ENCODE measurements at regions not wholly inside any gene's neighbourhood (a gene's known extent, or its start where the extent isn't known, plus 50 kb on each side); places are given as distances from the start of the nearest gene placed in this dataset.
"Not testable (repeated sequence)": the region's sequence is repeated elsewhere in the genome, so short reads cannot be mapped to it uniquely, and the experiment has no call there.

DNA sequence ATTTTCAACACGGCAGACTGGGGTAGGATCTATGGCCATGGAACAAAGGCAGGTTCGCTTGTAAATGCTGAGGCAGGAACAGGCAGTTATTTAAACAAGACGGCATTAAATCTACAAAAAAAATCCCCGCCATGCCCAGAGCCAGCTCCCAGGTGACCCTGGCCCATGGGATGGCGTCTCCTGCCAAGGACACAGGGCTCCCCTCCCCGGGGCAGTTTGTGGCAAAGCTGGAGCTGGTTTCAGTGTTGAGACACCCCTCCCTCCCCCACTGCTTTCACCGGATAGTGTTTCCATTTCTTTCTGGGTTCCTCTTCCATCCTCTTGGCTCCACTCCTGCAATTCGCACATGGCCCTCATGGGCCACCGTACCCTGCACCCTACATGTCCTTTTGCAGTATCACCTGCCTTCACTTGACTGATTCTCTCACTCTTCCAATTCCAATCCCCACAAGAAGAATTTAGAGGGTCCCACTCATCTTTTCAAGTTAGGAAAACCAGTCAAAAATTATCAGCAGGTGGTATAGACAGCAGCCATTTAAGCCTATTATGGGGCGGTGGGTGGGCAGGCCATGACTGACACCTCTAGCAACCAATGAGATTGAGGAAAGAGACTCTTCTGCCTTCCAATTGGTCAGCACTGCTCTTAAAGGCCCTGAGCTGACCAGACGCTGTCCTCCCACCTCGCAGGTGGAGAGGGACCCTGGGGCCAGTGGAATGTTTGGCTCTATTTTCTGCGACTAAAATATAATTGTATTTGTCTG, 52.0 kb downstream of the OLIG1 start:
- no peak for DNase-seq (ENCODE audit: low read depth)

GRCh38 chr21:33122507-33122906, 52.6 kb downstream of the OLIG1 start:
- DNase-seq (ENCODE audit: low read depth) = no peak

GRCh38 chr21:33123374-33124123, 53.6 kb downstream of the OLIG1 start:
- DNase-seq (ENCODE audit: low read depth) = no peak

- no peak for DNase-seq (ENCODE audit: low read depth)
Observed at GRCh38 chr21:33124889-33125288, 54.9 kb downstream of the OLIG1 start.

- DNase-seq (ENCODE audit: low read depth) = no peak
Observed at GRCh38 chr21:33125680-33126375, 55.9 kb downstream of the OLIG1 start.

- DNase-seq (ENCODE audit: low read depth) = no peak
Observed at GRCh38 chr21:33126569-33126968, 56.6 kb downstream of the OLIG1 start.

DNA sequence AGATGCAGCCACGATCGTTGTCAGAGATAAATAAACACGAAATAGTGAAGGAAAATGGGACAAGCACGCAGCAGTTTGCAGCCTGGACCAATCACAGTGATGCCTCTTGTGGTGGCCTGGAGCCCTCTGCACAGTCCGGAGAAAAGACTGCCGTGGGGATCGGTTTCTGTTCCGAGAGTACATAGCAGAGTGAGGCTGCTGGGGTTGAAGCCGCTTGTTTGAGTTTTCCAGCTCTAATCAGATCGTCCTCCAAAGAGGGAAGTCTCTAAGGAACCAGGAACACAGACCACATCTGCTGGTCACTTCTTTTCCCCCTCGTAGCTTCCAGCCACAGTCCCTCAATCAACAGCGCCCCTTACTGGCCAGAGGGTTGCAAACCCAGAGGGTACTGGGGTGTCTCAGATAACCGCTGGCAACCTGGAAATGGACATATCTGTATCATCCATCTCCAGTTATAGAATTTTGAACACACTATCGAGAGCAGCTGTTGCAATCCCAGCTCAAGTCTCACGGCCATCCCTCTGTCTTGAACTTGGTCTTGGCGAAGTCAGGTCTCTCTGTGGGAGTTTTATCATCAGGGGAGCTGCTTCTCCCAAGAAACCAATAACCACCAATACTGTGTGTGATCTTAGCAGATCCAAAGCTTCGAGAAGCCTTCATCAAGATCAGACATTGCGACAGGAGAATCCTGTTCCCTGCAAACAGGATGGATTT, 57.4 kb downstream of the OLIG1 start:
- peak; percentile 49 for DNase-seq (ENCODE audit: low read depth)

- no peak for DNase-seq (ENCODE audit: low read depth)
Observed at GRCh38 chr21:33127868-33128242, 57.9 kb downstream of the OLIG1 start.

DNA sequence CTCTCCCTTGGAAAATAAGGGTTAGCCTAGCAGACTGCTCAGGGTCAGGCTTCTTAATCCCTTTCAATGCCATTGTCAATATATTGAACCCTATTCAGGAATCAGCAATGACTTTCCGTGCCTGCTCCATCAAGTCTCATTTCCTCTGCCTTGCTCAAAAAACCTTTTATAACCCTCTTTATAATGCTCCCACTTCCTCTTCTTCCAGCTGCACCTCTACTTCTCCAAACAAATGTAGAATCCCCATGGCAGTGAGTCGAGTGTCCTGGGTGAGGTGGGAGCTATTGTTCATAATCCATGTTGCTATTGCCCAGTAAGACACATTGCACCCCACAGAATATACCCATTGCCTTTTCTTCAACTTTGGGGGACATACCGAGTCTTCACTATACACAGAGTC, 58.6 kb downstream of the OLIG1 start:
- DNase-seq (ENCODE audit: low read depth) = no peak

DNA sequence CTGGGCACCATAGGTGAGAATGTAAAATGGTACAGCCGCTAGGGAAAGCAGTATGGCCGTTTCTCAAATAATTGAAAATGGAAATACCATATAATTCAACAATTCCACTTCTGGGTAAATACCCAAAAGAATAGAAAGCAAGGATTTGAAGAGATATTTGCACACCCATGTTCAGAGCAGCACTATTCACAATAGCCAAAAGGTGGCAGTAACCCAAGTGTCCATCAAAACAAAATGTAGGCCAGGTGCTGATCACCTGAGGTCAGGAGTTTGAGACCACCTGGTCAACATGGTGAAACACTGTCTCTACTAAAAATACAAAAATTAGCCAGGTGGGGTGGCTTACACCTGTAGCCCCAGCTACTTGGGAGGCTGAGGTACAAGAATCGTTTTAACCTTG, 62.1 kb downstream of the OLIG1 start:
- DNase-seq (ENCODE audit: low read depth) = no peak

DNA sequence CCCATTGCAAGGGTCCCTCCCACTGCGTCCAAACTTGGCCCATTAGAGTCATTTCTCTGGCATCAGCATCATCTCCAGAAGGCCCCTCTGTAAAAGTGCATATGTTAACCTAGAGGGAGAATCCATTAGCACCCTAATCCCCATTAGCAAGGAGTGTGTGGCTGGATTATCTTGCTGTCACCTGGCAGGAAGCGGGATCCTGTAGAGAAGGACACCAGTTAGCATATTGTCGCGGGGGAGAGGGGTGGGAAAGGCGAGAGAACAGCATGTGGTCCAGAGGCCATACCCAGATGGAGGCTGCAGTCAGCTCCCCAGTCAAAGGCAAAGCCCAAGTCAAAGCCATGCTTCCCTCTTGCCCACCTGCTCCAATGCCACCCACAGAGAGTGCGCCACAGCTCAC, 64.0 kb downstream of the OLIG1 start:
- no peak for DNase-seq (ENCODE audit: low read depth)

- no peak for DNase-seq (ENCODE audit: low read depth)
Observed at GRCh38 chr21:33135925-33136324, 66.0 kb downstream of the OLIG1 start.

DNA sequence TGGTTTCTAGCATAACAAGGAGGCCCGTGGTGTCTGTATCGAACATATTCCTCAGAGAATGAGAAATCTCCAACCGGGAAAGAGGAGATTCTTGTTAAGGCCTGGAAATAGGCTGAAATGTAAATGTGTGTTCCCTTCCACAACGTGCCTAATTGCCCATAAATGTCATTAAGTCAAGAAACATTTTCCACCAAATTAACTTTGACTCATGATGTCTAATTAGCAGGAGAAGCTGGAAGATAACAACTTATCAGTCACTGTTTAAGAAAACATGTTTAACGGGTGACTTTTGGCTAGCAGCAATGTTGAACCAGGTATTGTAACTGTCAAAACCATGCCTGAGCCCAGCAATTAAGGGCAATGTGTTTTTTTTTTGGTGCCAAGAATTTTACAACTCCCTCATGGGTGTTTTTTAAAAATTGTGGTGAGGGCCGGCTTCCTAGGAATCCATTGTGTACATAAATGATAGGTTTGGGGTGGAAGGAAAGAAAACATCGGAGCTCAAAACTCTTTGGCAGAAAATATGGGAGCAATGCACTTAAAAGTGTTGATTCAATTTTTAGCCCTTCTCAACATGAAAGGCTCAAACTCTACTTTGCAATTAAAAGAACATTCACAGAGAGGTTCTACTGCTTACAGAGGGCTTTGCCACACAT, 67.0 kb downstream of the OLIG1 start:
- no peak for DNase-seq (ENCODE audit: low read depth)

- no peak for DNase-seq (ENCODE audit: low read depth)
Observed at GRCh38 chr21:33139084-33139483, 69.1 kb downstream of the OLIG1 start.

- DNase-seq (ENCODE audit: low read depth) = no peak
Observed at GRCh38 chr21:33140288-33140687, 70.3 kb downstream of the OLIG1 start.

DNA sequence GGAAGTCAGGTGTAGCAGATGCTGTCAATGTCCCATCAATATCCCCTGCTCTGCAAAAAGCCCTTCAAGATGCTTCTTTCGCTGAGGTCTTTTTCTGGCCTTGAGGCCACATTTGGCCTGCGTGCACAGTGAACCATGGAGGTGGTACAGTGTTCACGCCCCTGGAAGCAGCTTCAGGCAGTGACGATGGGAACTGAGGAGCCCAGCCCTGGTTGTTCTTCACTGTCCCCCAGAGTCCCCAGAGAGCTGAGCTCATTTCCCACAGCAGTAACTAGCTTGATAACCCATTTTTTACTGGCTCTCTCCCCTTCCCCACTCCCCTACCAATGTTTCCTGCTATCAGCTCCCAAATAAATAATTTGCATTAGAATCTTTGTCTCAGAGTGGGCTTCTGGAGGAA, 76.5 kb downstream of the OLIG1 start:
- DNase-seq (ENCODE audit: low read depth) = no peak

DNA sequence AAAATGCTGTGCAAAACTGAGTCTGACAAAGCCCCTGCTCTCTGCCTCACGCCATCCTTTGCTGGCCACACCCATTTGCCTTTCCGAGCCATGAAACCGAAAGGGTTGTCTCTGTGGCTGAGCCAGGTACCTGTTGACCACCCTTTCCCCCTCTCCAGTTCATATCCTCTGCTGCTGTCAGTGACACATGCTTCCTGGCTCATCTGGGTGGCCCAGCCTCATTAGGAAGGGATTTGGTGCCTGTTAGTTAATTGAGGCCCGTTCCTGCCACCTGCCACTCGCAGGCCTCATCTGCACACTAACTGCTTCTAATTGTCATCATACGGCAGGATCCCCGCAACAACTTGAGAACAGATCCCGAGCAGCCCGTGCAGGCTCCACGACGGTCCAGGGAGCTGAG, 79.2 kb downstream of the OLIG1 start:
- DNase-seq (ENCODE audit: low read depth) = no peak

DNA sequence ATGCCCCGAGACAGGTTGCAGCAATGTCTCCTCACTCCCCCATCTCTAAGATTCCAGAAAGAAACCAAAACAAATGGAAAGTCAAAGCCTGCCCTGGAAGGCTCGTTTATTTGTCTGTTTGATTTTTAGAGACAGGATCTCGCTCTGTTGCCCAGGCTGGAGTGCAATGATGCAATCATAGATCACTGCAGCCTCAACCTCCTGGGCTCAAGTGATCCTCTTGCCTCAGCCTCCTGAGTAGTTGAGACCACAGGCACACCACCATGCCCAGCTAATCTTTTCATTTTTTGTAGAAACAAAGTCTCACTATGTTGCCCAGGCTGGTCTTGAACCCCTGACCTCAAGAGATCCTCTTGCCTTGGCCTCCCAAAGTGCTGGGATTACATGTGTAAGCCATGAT, 78.8 kb upstream of the IFNAR2 start:
- not testable (repeated sequence) for DNase-seq (ENCODE audit: low read depth)

DNA sequence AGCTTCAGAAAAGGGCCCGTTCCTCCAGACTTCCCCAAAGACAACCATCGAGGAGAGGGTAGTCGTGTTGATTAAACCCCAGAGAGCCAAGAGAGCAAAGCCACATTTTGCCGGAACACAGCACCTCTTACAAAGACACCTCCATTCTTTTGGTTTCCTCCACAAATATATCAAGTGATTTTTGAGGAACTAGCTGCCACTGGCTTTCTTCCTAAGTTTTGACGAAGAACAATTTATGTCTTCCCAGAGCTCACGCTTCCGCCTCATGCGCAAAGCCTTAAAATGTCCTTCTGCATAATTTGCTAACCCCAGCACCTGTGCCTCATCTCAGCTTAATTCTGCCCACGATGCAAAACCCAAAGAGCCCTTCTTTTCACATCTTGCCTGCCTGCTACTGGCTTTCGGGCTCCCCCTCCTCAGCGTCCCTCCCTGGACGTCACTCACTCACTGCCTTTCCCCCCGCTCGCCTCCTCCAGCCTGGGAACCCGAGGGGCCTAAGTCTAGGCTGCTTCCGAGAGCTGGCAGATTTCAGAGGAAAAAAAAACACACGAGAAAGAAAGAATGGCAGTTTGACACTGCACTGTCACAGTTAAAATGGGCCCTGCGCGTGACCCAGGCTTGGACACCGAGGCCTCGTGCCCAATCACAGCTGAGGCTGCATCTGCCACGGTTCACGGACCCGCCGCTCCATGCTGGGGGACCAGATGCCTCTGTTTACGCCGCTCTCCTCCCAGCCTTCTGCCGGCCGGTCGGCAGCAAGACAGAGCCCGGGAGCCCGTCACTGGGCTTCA, 77.6 kb upstream of the IFNAR2 start:
- DNase-seq (ENCODE audit: low read depth) = no peak

DNA sequence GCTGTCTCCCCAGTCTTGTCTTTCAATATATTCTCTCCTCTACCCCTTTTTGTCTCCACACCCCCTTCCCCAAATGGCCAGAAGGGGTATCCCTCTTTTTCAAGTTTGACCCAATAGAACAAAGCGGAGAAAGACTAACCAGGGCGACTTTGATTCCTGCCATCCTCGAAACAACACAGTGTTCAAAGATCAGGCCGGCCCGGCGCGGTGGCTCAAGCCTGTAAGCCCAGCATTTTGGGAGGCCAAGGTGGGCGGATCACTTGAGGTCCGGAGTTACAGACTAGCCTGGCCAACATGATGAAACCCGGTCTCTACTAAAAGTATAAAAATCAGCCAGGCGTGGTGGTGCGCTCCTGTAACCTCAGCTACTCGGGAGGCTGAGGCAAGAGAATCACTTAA, 77.0 kb upstream of the IFNAR2 start:
- DNase-seq (ENCODE audit: low read depth) = no peak

- no peak for DNase-seq (ENCODE audit: low read depth)
Observed at GRCh38 chr21:33155005-33155404, 74.7 kb upstream of the IFNAR2 start.

All from stromal cell of bone marrow (primary cell).